IPS-18c (cell line): ENCODE measurements at regions not wholly inside any gene's neighbourhood (a gene's known extent, or its start where the extent isn't known, plus 50 kb on each side); places are given as distances from the start of the nearest gene placed in this dataset.

Source experiments
- H3K4me3 ChIP-seq: 2 replicates; pipeline ENCODE4 v1.7.0; 2013; ENCODE audit warnings: low read depth, mild to moderate bottlenecking, low read length, moderate library complexity; ENCODE audit not compliant: insufficient read depth
- H3K9me3 ChIP-seq: one replicate; pipeline ENCODE4 v1.6.1; 2013; ENCODE audit warnings: mild to moderate bottlenecking, low read length, moderate library complexity; ENCODE audit not compliant: control insufficient read depth, insufficient read depth

DNA sequence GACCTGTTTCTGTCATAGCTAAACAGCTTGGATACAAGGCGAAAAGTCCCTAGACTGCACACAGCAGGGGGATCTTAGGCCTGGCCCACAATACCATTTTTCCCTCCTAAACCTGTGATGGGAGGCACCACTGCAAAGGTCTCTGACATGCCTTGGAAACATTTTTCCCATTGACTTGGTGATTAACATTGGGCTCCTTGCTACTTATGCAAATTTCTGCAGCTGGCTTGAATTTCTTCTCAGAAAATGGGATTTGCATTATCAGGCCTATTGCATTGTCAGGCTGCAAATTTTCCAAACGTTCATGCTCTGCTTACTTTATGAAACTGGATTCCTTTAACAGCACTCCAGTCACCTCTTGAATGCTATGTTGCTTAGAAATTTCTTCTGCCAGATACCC is 136.2 kb upstream of the TSHZ3 start:
- Histone ChIP-seq H3K4me3 (no peak overlapping the region), H3K9me3 (peaks cover 3% of the 10 kb centered on the region)

DNA sequence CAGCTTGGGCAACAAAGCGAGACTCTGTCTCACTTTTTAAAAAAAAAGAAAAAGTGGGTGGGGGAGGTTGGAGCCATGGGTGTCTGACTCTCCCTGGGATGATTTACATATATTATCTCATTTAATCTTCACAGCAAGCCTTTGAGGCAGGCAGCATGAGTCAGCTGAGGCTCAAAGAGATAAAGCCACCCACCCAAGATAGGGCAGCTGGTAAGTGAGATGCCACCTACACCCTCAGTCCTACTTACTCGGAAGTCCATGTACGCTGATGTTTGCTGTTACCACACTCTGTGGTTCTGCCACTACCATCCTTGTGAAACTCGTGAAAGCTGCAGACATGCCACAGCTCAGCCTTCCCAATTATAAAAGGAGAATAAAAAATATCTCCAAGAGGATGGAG is 142.0 kb upstream of the TSHZ3 start:
- H3K4me3 ChIP-seq: no peak overlapping the region
- H3K9me3 ChIP-seq: no peaks in the 10 kb centered on the region

DNA sequence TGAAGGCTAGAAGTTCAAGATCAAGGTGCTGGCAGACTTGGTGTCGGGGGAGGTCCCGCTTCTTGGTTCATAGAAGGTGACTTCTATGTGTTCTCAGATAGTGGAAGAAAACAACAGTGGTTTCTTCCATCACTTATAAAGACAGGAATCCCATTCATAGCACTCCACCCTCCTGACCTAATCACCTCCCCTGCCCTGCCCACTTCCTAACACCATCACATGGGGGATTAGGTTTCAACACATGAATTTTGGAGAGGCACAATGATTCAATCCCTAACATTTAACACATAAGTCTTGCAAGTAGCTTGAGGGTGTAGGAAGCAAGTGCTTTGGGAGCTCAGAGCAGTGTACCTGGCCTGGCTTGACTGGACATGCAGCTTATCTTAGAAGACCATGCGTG is 142.8 kb upstream of the TSHZ3 start:
- Histone ChIP-seq H3K4me3 (no peak overlapping the region), H3K9me3 (no peaks in the 10 kb centered on the region)

DNA sequence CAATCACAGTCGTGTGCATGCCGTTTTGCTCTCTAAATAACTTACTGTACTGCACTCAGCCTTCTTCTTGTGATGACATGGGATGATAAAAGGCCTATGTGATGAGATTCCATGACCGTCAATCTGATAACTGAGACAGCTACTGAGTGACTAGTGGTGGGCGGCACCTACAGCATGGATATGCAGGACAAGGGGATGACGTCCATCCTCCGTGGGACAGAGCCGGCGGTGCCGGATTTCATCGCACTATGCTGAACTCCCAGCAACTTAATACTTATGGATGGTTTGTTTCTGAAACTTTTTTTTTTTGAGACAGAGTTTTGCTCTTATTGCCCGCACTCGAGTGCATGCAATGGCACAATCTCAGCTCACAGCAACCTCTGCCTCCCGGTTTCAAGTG is 146.8 kb upstream of the TSHZ3 start:
- peaks cover 2% of the 10 kb centered on the region for H3K9me3 ChIP-seq
- H3K4me3 ChIP-seq: no peak overlapping the region

DNA sequence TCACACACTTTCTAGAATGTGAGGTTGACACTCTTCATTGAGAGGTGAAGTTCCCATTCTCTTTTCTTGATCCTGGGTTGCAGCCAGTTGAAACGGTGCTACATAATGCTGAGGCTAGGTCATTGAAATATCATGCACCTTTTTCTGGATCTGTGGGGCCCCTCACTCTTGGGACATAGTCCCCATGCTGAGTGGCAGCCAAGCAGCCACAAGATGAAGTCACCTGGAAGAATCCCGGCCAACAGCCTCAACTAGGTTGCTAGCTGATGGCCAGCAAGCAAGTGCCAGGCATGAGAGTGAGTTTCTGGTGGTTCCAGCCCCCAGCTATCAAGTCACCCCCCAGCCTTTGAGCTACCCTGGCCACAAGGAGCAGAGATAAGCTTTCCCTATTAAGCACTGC is 148.5 kb upstream of the TSHZ3 start:
- Histone ChIP-seq H3K9me3 (peaks cover 2% of the 10 kb centered on the region), H3K4me3 (no peak overlapping the region)

DNA sequence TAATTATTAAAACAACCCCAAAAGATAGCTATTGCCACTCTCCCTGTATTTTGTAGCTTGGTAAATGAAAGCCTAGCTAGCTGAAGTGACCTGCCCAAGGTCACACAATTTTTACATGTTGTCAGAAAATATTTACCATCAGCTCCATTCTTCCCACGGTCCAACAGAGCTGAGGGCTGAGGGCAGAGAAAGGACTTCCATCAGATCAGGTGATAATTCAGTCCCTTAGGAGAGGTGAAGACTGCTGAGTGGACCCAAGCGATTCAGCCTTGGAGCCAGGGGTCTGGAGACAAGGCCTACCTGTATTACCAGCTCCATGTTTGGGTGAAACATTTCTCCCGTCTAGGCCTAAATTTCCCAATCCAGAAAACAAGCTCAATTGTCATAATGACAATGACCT is 149.5 kb upstream of the TSHZ3 start:
- H3K9me3 ChIP-seq: peaks cover 2% of the 10 kb centered on the region
- H3K4me3 ChIP-seq: no peak overlapping the region

DNA sequence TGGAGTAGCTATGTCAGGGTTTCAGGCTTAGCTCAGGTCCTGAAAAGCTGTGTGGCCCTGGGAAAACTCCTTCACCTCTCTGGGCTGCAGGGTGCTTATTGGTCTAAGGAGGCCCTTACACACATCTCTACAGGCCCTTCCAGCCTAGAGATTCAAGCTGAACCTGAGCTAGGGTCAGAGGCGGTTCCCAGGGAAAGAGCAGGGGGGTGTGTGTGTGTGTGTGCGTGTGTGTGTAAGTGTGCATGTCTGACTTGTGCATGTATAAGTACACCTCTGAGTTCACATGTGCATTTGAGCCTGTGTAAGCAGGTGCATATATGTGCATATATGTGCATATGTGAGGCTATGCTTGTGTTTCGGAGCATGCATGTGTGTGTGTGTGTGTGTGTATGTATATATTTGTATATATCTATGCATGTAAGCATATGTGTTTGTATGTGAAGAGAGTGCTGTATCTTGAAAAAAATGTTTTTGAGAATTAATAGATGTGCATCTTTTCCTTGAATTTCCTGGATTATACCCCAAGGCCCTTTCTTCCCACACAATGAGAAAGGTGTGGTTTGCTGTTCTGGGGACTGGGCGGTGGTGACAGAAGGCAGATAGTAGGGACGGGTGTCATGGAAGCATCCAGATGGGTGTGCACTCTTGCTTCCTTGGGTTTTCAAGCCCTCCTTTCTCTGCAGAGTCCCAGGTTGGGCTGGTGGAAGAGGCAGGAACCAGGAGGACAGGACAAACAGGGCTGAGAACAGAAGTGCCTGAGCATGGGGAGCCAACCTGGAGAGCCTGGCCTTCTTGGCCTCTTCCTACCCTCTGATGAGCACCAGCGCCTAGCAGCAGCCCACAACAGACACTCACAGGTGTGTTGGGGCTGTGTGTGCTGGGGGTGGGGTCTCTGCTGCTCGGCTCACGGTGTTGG is 150.3 kb upstream of the TSHZ3 start:
- Histone ChIP-seq H3K4me3 (no peak overlapping the region), H3K9me3 (peaks cover 2% of the 10 kb centered on the region)

DNA sequence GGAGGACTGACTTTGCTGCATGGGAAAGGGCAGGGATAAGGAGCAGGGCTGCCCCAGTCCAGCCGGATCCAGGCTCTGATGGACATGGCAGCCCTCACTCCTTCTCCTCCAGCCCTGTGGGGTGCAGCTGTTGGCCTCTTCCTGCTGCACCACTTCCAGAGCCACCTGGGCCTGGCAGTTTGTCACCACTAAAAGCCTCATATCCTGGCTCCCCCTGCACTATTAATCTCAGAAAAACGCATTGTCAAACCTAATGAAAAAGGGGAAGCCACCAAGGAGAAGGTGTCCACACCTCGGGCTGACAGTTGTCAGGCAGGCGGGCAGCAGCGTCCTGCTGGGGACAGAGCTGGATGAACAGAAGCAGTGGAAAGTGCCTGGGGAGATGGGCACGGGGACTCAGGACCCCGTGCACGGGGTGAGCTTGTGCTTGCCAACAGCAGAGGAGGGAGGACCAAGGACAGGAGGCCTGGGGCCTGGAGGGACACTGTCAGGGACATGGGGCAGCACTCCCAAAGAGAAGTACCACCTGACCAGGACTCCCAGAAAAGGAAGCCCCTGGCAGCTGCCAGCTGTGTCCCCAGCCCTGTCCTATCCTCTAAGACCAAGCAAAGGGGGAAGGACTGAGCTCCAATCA is 151.1 kb upstream of the TSHZ3 start:
- Histone ChIP-seq H3K9me3 (peaks cover 2% of the 10 kb centered on the region), H3K4me3 (no peak overlapping the region)

DNA sequence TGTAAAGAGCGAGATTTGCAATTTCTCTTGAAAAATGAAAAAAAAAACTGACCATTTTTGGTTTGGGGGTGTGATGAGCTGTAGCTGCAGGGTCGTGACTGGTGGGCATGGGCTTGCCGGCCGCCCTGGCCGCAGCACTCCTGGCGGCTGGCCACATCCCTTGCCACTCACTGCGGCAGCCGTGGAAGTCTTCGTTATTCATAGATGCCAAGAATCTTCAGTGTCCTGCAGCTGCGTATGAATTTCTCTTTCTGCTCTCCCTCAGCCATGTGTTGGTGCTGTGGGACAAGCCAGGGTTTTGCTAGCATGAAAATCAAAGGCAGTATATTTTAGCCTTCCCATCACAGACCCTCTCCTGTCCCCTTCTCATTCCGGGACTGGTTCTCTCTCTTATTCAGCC is 151.7 kb upstream of the TSHZ3 start:
- peaks cover 2% of the 10 kb centered on the region for H3K9me3 ChIP-seq

DNA sequence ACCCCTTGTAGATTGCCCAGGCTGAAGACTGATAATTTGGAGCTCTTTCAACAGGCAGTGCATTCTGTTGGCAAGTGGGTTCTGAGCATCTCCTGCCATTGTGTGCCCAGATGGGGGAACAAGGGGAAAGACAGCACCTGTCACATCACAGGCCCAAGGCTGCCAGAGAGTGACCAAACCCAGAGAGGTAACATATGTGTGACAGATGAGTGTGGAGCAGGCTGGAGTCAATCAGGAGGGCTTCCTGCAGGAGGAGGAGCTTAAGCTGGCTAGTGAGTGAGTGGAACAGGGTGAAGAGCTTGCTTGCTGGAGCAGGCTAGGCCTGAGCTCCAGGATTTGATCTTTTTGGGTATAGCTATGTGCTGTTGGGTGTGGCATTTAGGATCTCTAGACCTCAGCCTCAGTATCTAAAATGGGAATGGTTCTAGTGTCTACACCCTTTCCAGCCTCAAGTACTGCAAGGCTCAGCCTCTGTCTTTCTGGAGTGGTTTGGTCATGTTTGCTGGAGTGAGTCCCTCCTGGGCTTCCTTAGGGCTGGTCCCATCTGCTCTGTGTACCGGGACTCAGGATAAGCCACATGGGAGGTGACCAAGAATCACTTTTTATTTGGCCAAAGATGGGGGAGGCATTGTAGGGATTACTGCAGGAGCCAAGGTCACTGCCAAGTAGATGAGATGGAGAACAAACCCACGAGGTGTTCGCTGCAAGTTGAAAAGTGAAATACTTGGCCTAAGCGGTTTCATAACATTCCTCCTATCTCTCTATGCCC is 152.4 kb upstream of the TSHZ3 start:
- peaks cover 2% of the 10 kb centered on the region for H3K9me3 ChIP-seq
- H3K4me3 ChIP-seq: no peak overlapping the region

More for the DNA sequence above, 151.7 kb upstream of the TSHZ3 start:
- no peak overlapping the region for H3K4me3 ChIP-seq

DNA sequence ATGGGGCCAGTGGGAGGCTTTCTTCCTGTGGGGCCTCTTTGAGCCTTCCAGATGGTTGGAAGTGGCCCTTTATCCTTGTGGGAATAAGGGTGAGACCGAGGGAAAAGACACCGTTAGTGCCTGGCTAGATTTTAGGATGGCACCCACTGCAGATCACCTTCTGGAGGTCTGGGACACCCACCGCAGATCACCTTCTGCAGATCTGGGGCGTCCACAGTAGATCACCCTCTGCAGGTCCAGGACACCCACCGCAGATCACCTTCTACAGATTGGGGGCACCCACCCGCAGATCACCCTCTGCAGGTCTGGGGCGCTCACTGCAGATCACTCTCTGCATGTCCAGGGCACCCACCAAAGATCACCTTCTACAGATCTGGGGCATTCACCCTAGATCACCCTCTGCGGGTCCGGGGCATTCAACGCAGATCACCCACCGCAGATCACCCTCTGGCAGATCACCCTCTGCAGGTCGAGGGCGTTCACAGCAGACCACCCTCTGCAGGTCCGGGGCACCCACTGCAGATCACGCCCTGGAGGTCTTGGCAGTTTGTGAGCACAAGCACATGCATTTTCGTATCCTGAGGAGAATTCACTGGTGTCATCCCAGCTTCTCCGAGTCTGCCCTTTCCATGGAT is 153.4 kb upstream of the TSHZ3 start:
- no peak overlapping the region for H3K4me3 ChIP-seq
- peaks cover 2% of the 10 kb centered on the region for H3K9me3 ChIP-seq

DNA sequence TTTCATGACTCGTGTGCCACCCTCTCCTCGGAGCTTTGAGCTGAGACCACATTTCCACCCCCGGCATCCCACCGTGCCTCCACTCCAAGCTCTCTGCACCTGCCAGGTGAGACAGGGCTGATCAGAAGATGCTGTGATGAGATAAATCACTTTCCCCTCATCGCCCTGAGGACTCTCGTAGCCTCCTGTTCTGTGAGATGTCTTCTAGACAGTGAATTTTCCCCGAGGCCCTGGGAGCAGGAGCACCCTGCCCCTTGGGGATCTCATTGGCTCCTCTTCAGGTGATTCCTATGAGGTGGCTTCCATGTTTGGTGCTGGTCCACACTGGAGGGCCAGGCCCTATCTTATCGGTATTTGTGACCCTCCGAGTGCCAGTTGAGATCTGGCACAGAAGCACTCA is 154.0 kb upstream of the TSHZ3 start:
- H3K4me3 ChIP-seq: no peak overlapping the region

DNA sequence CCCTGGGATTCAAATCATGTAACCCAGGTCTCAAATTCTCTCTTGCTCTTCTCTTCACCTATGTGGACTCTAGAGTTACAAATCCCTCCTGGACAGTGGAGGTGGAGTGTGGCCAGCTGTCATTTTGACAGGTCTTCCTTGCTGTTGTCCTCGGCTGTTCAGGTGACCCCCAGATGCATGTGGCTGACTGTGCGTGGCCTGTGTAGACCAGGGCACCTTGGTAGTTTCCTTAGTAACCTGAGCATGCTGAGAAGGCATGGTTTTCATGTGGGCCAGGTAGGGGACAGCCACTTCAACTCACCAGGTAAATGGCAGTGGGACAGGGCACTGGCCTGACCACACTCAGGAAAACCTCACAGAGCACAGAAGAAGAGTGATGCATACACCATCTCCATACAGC is 155.0 kb upstream of the TSHZ3 start:
- Histone ChIP-seq H3K4me3 (no peak overlapping the region), H3K9me3 (no peaks in the 10 kb centered on the region)

More for the DNA sequence above, 154.0 kb upstream of the TSHZ3 start:
- H3K9me3 ChIP-seq: peaks cover 2% of the 10 kb centered on the region

DNA sequence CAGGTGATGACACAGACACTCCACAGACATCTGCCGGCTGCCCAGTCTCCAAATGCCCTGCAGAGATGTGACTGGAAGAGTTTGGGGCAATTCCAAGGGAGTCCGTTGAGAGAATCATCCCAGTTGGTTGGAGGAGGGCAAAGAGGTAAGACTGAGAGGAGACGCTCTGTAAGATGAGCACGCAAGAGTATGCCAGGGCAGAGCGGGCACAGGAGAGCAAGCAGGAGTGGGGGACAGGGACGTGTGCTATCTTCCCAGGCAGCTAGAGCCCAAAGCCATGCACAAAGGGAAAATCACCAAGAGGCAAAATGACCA is 156.3 kb upstream of the TSHZ3 start:
- H3K9me3 ChIP-seq: no peaks in the 10 kb centered on the region
- no peak overlapping the region for H3K4me3 ChIP-seq

DNA sequence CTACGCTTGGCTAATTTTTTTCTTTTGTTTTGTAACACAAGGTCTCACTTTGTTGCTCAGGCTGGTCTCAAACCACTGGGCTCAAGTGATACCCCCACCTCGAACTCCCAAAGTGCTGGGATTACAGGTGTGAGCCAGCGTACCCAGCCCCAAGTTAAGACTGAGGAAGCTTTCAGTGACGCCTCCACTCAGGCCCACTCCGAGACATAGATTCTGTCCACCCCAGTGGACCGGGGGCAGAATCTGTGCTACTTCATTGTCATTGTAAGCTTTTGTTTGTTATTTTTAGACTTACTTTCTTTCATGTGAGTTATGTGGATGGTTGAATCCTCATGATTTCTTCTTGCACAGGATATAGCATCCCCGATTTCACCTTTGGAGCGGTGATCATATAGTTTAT is 156.9 kb upstream of the TSHZ3 start:
- Histone ChIP-seq H3K9me3 (no peaks in the 10 kb centered on the region), H3K4me3 (no peak overlapping the region)

DNA sequence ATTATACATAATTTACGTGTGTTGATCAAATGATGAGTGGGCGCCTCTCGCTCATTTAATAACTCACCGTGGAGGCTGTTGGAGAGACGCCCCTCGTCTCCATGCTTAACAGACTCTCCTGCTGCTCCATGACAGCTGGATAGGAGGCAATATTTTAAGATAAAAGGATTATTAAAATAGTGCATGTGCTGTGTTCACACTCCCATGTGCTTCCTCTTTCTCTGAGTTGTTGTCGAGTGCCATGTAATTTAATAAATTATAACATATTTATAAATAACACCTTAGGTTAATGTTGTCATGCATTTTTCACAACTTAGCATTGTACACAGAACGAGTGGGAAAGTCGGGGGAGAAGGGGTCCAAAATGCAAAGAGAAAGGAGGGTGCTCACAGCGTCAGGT is 161.4 kb upstream of the TSHZ3 start:
- no peaks in the 10 kb centered on the region for H3K9me3 ChIP-seq
- no peak overlapping the region for H3K4me3 ChIP-seq

DNA sequence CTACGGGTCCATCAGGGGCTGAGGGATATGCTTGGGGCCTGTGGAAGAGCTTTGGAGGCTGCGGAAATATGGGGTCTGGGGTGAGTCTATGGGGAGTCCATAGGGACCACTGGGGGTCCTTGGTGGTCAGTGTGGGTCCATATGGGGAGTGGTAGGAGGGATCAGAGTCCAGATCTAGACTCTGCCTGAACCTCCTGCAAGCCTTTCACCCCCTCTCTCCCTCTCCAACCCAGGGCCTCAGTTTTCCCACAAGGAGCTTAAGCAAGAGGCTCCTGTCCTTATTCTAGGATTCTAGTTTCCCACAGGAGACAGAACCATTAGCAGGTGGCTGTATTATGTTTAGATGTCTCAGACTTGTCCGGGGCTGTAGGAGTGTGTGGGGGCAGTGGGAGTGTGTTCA is 161.9 kb upstream of the TSHZ3 start:
- H3K4me3 ChIP-seq: no peak overlapping the region
- no peaks in the 10 kb centered on the region for H3K9me3 ChIP-seq

DNA sequence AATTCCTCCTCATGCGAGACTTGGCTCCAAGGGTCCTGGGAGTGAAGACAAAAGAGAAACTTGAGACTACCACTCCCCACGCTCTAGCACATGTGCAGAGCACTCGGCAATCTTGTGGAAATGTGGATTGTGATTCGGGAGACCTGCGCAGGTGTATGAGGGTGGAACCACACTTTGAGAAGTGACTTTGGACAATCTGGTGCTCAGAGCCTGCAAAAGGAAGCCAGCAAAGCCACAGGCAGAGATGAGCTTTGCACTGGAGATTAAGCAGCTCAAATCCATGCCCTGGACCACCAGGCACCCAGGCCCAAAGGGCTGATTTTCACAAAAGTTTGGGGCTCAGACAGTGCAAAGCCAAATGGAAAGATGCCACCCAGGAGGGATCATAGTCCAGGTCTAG is 162.5 kb upstream of the TSHZ3 start:
- no peaks in the 10 kb centered on the region for H3K9me3 ChIP-seq
- no peak overlapping the region for H3K4me3 ChIP-seq
